ENCODE measurements at regions not wholly inside any gene's neighbourhood (a gene's known extent, or its start where the extent isn't known, plus 50 kb on each side); places are given as distances from the start of the nearest gene placed in this dataset.
A peak's percentile ranks its signal among the peaks of the same experiment; 100 is the strongest.
"Not testable (repeated sequence)": the region's sequence is repeated elsewhere in the genome, so short reads cannot be mapped to it uniquely, and the experiment has no call there.

DNA sequence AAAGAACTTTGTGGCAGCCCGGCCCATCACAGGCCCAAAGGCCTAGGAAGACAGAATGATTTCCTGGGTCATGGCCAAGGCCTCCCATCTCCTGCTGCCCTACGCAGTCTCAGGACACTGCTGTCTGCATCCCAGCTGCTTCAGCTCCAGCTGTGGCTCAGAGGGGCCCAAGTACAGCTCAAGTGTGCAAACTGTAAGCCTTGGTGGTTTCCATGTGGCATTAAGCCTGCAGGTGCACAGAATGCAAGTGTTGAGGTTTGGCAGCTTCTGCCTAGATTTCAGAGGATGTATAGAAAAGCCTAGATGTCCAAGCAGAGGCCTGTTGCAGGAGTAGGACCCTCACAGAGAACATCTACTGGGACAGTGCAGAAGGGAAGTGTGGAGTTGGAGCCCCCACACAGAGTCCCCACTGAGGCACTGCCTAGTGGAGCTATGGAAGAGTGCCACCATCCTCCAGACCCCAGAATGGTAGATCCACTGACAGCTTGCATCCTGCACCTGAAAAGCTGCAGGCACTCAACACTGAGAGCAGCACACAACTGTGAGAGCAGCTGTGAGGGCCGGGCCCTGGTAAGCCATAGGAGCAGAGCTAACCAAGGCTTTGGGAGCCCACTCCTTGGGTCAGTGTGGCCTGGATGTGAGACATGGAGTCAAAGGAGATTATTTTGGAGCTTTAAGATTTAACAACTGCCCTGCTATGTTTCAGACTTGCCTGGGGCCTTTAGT lies 208.2 kb upstream of the CMC1 start:
- DNase-seq (ENCODE audit: low read depth in 3 of 3): no peak

DNA sequence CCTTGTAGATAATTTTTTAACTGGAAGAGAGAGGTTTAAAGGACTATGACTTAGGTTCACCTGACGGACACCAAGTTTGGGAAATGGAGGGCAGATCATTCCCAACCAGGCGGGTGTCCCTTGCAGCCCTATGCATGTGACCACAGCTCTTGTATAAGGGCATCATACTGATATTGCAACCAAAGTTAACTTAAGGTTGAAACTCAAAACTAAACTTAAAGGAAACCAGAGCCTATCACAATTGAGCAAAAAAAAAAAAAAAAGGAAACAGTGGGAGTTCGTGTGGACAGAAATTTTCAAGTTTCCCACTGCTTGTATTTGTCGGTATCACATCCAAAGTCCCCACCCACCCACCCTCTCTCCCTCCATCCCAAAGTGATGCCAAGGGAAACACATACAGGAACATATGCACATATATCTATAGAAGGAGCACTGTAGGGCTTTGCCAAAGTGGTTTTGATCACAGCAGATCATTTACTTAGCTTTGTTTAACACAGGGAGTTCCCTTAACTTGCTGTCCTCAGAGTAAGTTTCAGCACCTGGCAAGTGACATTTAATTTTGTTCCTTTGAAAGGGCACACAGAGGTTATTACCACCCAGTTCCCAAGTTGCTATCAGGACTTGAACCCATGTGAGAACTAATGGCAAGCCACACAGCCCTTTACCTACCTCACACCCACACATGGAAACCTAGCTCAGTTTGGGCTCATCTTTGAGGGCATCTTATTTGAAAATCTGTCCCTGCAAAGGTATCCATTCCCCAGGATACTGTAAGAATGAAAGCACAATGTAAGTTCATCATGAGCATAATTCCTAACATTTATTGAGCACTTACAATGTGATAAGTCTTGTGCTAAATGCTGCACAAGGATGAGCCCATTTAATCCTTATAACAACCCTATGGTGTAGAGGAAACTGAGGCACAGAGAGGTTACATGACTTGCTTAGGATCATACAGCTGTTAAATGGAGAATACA lies 204.5 kb upstream of the CMC1 start:
- no peak for DNase-seq (ENCODE audit: low read depth in 3 of 3)

DNA sequence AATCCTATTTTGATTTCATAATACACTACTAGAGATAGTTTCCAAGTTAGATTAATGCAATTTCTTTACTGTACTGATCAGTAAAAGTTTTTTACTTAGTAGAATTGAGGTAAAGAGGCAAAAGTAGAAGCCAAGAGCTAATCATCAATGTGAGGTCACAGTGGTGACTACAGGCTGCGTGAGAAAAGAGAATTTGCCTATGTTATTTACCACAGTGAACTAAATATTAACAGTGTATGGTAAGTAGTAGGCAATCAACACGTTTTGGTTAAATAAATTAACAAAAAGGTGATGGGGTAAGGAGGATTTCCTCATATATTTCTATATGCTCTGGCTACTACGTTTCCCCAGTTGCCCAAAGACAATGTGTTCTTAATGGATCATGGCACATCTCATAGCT lies 202.2 kb upstream of the CMC1 start:
- DNase-seq (ENCODE audit: low read depth in 3 of 3): no peak

DNA sequence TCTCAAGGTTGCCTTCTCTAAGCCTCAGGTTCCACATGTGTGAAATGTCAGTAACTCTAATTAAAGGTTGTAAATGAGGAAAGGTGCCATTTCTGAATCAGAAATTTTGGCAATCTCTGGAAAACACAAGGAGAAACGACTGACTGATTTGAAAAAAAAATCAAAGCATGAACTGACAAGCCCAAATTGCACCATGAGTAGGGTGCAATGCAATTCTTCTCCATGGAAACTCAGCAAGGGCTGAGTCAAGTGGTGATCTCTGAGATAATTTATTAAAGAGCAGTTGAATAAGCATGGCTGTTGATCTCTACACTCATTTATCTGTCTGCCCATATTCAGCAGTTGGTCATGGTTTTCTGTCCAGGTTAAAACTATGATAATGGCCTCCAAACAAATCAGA lies 201.6 kb upstream of the CMC1 start:
- no peak for DNase-seq (ENCODE audit: low read depth in 3 of 3)

DNA sequence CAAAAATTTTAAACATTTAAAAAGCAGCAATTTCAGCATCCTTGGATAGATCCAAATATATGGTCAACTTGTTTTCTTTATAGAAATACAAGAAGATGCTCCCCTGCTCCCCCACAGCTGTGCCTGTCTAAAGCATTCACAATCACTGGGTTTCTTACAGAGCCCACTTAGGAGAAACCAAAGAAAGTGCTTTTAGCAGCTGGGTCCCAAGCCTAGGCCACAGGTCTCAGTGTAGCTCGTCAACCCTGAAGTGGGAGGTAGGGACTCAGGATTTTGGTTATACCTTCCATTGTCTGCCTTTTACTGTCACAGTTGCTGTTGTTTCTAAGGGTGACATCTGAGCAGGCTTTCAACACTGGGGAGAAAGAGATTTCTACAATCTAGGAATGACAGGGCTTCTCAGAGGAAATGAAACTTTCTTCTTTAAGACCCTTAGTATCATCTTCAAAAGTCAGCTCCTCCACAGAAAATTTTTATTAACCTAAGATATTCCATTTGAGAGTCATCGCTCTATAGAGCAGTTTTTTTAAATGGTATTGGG lies 199.3 kb upstream of the CMC1 start:
- DNase-seq (ENCODE audit: low read depth in 3 of 3): no peak

DNA sequence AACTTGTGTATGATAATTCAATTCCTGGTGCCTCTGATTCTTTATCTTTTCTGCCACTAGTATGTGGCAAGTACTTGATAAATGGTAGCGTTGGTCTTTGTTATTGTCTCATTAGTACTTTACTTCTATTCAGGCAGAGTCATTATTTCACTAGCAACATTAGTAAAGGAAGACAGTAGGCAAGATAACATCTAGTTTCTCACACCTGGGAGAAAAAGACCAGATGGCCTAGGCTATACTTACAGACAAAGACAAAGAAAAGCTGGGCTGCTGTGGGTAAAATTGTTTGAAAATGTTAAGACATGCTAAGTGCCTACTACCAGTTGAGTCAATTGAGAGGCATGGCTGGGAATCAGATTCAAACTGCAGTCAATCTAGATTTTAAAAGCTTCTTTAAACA lies 198.7 kb upstream of the CMC1 start:
- DNase-seq (ENCODE audit: low read depth in 3 of 3): no peak

DNA sequence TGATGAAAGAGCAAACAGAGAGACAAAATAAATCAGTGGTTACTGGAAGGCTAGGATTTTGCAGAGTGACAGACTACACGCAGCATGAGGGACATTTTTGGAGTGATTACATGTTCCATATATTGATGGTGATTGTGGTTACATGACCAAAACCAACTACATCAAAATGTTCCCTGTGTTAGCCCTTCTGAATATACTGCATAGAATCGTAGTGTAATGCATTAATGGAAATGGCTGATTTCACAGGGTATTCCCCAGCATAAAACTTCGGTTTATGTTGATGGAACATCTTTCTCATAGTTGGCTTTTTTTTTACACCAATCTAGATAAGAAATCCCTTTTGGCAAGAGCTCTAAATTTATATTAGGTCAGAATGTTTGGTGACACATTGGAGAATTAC lies 191.3 kb upstream of the CMC1 start:
- DNase-seq (ENCODE audit: low read depth in 3 of 3): no peak

DNA sequence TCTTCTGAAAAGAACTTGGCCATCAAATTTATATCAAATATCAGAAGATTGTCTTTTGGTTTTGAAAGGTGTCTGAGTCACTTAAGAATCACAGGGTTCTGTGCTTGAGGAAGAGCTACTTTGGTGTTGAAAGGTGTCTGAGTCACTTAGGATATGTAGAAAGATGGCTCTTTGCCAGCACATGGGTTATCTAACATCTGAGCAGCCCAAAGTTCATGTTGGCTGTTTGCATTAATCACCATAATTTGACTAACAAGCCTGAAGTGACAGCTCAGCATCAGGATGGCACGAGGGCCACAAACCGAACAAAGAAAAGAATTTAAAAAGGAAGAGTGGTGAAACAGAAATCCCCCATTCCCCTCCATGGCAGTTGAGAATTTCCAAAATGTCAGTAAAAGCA lies 190.5 kb upstream of the CMC1 start:
- DNase-seq (ENCODE audit: low read depth in 3 of 3): peak in 1 of 3 experiments; percentile 8

DNA sequence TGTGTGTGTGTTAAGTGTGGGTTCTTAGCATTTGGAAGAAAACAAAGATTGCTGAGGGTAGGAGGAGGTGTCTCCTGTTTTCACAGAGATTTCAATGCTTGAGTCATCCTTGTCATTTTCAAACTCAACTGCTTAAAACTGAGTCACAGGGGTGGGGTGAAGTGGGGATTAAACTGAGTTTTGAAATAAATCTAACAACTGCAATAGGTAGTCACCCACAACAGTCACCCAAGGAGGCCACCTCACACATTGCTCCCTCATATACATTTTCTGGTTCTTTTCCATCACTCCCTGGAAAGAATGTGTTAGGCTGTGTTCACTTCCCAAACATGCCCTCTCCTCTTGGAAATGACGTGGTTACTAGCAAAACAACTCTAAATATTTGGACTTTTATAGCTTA lies 187.7 kb upstream of the CMC1 start:
- DNase-seq (ENCODE audit: low read depth in 3 of 3): no peak

DNA sequence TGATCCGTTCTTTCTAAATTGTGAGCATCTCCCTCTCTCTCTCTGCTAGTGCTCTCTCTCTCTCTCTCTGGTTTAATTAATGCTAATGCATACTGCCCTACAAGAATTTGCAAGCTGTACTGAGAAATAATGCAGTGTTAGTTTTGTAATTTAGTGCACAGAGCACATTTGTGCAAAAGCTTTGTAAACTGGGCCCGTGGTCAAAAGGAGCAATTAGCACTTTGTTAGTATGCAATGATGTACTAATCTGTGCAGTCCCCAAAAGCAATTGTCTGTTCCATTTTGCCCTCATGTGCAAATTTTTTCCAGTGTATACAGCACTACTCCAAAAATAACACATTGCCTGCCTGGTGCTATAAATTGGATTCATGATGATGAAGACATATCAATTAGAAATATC lies 184.6 kb upstream of the CMC1 start:
- DNase-seq (ENCODE audit: low read depth in 3 of 3): no peak

DNA sequence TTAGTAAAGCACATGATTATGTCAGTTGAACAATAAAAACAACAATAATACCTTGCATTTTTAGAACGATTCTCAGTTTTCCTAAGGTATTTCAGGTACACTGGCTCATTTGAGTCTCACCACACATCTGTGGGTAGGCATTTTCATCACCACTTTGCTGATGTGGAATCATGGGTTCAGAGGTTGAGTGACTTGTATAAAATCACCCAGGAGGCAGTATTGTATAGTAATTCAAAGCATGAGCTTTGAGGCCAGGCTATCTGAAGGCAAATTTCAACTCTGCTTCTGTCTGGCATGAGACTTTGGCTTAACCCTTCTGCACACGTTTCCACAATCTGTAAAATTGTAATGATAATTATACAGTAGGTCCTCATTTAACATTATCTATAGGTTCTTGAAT lies 183.9 kb upstream of the CMC1 start:
- DNase-seq (ENCODE audit: low read depth in 3 of 3): no peak

DNA sequence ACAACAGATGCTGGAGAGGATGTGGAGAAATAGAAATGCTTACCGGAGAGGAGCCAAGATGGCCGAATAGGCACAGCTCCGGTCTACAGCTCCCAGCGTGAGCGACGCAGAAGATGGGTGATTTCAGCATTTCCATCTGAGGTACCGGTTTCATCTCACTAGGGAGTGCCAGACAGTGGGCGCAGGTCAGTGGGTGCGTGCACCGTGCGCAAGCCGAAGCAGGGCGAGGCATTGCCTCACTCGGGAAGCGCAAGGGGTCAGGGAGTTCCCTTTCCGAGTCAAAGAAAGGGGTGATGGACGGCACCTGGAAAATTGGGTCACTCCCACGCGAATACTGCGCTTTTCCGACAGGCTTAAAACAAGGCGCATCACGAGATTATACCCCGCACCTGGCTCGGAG lies 182.2 kb upstream of the CMC1 start:
- DNase-seq (ENCODE audit: low read depth in 3 of 3): not testable (repeated sequence)

DNA sequence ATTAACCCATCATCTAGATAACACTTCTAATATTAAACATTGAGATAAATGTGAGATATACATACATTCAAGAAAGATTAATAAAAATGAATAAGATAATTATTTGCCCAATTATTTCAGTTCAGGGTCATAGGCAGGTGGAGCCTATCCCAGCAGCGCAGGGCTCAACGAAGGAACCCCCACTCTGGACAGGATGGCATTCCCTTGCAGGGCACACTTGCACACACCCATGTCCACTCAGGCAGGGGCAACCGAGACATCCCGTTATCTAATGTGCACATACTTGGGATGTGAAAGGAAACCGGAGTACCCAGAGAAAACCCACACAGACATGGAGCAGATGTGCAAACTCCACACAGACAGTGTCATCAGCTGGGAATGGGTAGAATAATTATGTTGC lies 175.4 kb upstream of the CMC1 start:
- no peak for DNase-seq (ENCODE audit: low read depth in 3 of 3)

DNA sequence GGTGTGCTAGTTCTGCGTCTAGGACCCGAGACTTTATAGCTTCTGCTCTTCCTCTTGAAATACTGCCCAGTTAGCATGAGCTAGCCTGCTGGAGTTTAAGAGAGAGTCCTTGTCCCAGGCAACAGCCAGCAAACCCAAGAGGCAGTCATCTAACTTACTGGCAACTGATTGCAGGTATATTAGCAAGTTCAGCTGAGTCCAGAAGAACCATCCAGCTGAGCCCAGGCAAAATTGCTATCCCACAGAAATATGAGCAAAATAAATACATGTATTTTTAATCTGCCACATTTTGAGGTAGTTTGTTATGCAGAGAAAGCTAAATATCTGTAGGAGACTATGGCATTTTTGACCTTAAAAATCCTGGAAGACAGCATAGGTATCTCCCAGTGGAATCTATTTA lies 174.4 kb upstream of the CMC1 start:
- no peak for DNase-seq (ENCODE audit: low read depth in 3 of 3)

DNA sequence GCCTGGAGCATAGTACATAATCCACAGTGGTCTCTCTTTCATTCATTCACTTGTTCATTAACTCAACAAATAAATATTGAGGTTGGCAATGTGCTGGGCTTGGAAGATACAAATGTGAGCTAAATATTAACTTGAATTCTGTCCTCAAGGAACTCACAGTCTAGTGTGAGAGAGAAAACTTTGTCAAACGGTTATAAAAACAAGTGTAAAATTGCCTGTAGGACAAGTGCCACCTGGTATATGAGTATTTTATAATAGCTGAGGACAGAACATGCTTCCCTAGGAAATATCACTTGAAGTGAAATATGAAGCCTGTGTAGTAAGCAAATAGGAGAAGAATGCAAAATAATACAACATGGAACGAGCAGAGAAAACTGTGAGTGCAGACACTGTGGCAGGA lies 173.1 kb upstream of the CMC1 start:
- DNase-seq (ENCODE audit: low read depth in 3 of 3): no peak

DNA sequence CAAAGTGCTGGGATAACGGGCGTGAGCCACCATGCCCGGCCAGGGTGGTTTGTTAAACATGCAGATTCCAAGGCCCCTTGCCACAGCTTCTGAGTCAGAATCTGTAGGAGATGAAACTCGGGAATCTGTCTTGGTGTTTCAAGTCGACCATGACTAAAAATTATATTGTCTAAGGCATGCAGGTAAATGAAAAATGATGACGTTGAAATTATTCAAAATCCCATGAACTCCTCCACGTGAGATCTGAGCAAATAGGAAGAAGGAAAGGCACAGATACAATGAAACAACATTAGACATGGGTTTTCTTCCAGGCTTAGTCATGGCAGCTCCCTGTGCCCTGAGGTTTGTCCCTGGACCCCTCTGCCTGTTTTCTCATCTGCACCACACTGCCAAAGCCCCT lies 172.0 kb upstream of the CMC1 start:
- no peak for DNase-seq (ENCODE audit: low read depth in 3 of 3)

DNA sequence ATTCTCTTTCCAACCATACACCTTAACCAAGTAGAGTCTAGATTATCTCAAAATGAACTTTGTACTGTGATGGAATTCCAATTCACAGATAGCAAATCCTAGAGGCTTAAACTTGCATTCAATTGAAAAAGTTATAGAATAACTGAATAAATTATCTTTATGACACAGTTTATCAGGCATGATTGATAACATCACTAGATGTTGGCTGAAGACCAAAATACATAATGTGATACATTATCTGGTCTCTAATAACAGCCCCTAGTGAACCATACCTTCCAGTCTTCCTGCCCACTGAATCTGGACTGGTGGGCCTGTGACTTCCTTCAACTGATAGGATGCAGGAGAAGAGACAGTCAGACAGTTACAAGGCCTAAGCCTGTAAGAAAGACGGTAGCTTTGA lies 165.2 kb upstream of the CMC1 start:
- no peak for DNase-seq (ENCODE audit: low read depth in 3 of 3)

DNA sequence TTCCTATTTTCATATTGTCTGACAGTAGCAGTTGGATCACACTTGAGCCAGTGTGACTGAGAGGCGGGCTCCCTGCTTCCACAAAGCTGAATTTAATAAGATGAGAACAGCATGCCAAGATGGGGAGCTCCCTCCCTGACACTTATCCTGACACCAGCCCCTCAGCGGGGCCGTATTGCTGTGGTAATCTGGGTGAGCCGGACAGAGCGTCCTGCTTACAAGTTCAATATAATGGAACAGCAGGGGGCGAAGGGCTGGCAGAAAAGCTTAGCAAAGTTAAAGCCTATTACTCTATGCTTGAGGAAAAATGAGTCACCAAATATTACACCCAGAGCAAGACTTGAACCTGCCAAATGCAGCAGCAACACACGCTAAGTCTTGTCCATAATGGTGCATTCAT lies 163.8 kb upstream of the CMC1 start:
- DNase-seq (ENCODE audit: low read depth in 3 of 3): no peak

DNA sequence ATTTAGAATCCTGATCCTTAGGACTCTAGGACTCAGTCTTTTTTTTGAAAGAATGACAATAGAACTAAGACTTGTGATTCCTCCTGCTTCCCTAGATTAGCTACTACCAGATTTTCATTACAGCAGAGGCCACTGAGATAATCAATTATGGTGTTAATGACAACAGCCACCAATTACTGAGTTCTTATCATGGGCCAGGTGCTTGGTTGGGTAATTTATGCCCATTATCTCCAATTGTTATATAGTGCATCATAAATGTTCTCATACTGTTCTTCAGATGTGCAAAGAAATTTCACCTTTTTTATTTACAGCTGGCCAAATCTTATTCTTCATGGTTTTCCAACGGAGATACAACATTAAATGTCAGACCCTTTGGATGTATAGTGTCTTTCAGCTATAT lies 162.9 kb upstream of the CMC1 start:
- DNase-seq (ENCODE audit: low read depth in 3 of 3): no peak

DNA sequence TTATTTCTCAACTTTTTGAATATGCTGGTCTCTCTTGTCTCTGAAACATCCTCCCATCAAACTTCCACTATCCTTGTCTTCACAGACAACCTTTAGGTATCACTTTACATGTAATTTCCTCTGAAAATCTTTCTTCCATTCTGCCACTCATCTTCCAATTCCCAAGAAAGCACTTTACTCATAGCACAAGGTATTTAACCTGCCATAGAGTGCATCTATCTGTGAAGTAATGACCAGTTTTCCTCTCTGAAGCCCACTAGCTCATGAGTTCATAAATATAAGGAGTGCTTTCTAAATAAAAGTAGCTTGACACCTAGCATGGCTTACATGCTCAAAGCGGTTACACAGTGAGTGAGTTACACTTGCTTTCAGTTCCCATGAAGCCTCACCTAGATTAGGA lies 160.7 kb upstream of the CMC1 start:
- DNase-seq (ENCODE audit: low read depth in 3 of 3): no peak

DNA sequence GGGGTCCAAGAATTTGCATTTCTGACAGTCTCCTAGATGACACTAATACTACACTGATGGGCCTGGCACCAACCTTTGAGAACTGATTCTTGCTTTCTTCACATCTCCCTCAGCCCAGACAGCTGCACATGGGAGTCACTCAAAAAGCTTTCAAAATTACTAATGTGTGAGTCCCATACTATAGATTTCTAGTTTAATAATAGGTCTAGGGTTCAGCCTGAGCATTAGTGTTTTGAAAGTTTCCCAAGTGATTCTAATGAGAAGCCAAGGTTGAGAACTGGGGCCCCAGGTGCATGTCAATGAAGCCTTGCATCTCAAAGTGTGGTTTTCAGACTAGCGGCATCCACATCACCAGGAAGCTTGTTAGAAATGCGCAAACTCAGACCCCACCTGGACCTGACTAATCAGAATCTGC lies 159.9 kb upstream of the CMC1 start:
- no peak for DNase-seq (ENCODE audit: low read depth in 3 of 3)

DNA sequence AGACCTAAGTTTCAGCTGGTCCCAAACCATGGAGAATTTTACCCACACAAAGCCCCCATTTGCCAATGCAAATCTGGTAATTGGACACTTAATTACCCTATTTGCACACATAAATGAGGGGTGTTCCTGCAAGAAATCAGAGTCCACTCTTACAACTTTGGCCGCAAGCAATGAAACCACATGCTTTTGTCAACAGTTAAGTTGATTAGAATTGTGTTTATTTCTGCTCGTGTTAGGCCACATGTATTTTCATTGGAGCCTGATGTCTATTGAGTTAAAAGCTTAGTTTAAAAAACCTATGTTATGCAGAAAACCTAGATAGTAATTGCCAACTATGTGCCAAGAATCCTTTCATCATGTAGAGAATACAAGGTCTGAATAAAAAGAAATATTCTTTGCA lies 153.8 kb upstream of the CMC1 start:
- no peak for DNase-seq (ENCODE audit: low read depth in 3 of 3)
